Chondrocyte (in vitro differentiated cells): ENCODE measurements at regions not wholly inside any gene's neighbourhood (a gene's known extent, or its start where the extent isn't known, plus 50 kb on each side); places are given as distances from the start of the nearest gene placed in this dataset.

Experiments used
- DNase-seq: peaks from one replicate; pipeline ENCODE4 v3.0.0; 2021; ENCODE audit warnings: mixed read lengths, low spot score
- H3K27ac Mint-ChIP-seq: one replicate; pipeline ENCODE4 v1.8.0; 2021; ENCODE audit warnings: mild to moderate bottlenecking, moderate library complexity, mixed read lengths; ENCODE audit not compliant: unreplicated experiment
- H3K27me3 Mint-ChIP-seq: 2 replicates; pipeline ENCODE4 v1.8.0; 2021; ENCODE audit warnings: low read depth, mixed read lengths
- H3K36me3 Mint-ChIP-seq: 2 replicates; pipeline ENCODE4 v1.8.0; 2021; ENCODE audit warnings: low read depth, mixed read lengths
- H3K4me1 Mint-ChIP-seq: 2 replicates; pipeline ENCODE4 v1.8.0; 2021; ENCODE audit warnings: low read depth, mild to moderate bottlenecking, mixed read lengths
- H3K4me3 Mint-ChIP-seq: one replicate; pipeline ENCODE4 v1.8.0; 2021; ENCODE audit warnings: mild to moderate bottlenecking, moderate library complexity, mixed read lengths; ENCODE audit not compliant: unreplicated experiment
- H3K9me3 Mint-ChIP-seq: 2 replicates; pipeline ENCODE4 v1.8.0; 2021; ENCODE audit warnings: low read depth, mixed read lengths
- CTCF ChIP-seq: fragments of 200-600 bp; sonication (generic); IDR thresholded peaks from 2 replicates; pipeline ENCODE4 v1.5.0; 2021; ENCODE audit warnings: antibody characterized with exemption, mild to moderate bottlenecking, moderate library complexity

- no peak for TF ChIP-seq CTCF
- no peak for DNase-seq
- Mint-ChIP-seq H3K9me3 (peaks cover 29% of the 10 kb centered on the region), H3K36me3 (peaks cover 1% of the 10 kb centered on the region), H3K4me1 (no peaks in the 10 kb centered on the region), H3K4me3 (no peak overlapping the region), H3K27me3 (peaks cover 4% of the 10 kb centered on the region), H3K27ac (no peak overlapping the region)
These were observed 258.8 kb upstream of the GK2 start for GRCh38 chr4:79666875-79667274.

- Mint-ChIP-seq H3K9me3 (peaks cover 24% of the 10 kb centered on the region), H3K4me3 (no peak overlapping the region), H3K4me1 (no peaks in the 10 kb centered on the region), H3K27ac (no peak overlapping the region), H3K27me3 (peaks cover 4% of the 10 kb centered on the region), H3K36me3 (peaks cover 1% of the 10 kb centered on the region)
- no peak for DNase-seq
- no peak for TF ChIP-seq CTCF
These were observed 258.1 kb upstream of the GK2 start for GRCh38 chr4:79666112-79666511.

GRCh38 chr4:79663865-79664264 lies 255.8 kb upstream of the GK2 start:
- no peak overlapping the region for H3K27ac Mint-ChIP-seq
- no peaks in the 10 kb centered on the region for H3K36me3 Mint-ChIP-seq
- H3K27me3 Mint-ChIP-seq: peaks cover 4% of the 10 kb centered on the region
- H3K4me1 Mint-ChIP-seq: no peaks in the 10 kb centered on the region
- no peak overlapping the region for H3K4me3 Mint-ChIP-seq
- peaks cover 12% of the 10 kb centered on the region for H3K9me3 Mint-ChIP-seq
- DNase-seq: no peak
- TF ChIP-seq CTCF: no peak

- Mint-ChIP-seq H3K36me3 (no peaks in the 10 kb centered on the region), H3K4me3 (no peak overlapping the region), H3K27ac (no peak overlapping the region), H3K4me1 (no peaks in the 10 kb centered on the region), H3K27me3 (peaks cover 4% of the 10 kb centered on the region), H3K9me3 (peaks cover 13% of the 10 kb centered on the region)
- TF ChIP-seq CTCF: no peak
- DNase-seq: no peak
These were observed 255.1 kb upstream of the GK2 start for GRCh38 chr4:79663141-79663540.

GRCh38 chr4:79662651-79663050 lies 254.6 kb upstream of the GK2 start:
- no peak for TF ChIP-seq CTCF
- Mint-ChIP-seq H3K9me3 (peaks cover 18% of the 10 kb centered on the region), H3K27ac (no peak overlapping the region), H3K27me3 (peaks cover 4% of the 10 kb centered on the region), H3K4me1 (no peaks in the 10 kb centered on the region), H3K36me3 (no peaks in the 10 kb centered on the region), H3K4me3 (no peak overlapping the region)
- no peak for DNase-seq
